GM12873 (cell line): ENCODE measurements at regions not wholly inside any gene's neighbourhood (a gene's known extent, or its start where the extent isn't known, plus 50 kb on each side); places are given as distances from the start of the nearest gene placed in this dataset.

Source experiments
- CTCF ChIP-seq: IDR thresholded peaks from 2 replicates; pipeline ENCODE4 v1.5.1; 2012; ENCODE audit warnings: low read depth, mild to moderate bottlenecking, moderate library complexity, low read length, control low read depth; ENCODE audit not compliant: insufficient read depth; ENCODE audit errors: missing control alignments

- TF ChIP-seq CTCF: no peak
Measured at GRCh38 chr3:170778240-170779217, 91.5 kb downstream of the RPL22L1 start.

- no peak for TF ChIP-seq CTCF
Measured at GRCh38 chr3:170777564-170777926, 92.5 kb downstream of the RPL22L1 start.

GRCh38 chr3:170776887-170777563 lies 93.0 kb downstream of the RPL22L1 start:
- TF ChIP-seq CTCF: no peak

GRCh38 chr3:170773682-170774425 lies 96.1 kb downstream of the RPL22L1 start:
- TF ChIP-seq CTCF: no peak

- TF ChIP-seq CTCF: no peak
Measured at GRCh38 chr3:170772175-170772574, 97.8 kb downstream of the RPL22L1 start.

GRCh38 chr3:170768334-170768801 lies 101.6 kb downstream of the RPL22L1 start:
- no peak for TF ChIP-seq CTCF

GRCh38 chr3:170767576-170767941 lies 102.4 kb downstream of the RPL22L1 start:
- TF ChIP-seq CTCF: no peak
